GM23338 (cell line): ENCODE measurements at regions not wholly inside any gene's neighbourhood (a gene's known extent, or its start where the extent isn't known, plus 50 kb on each side); places are given as distances from the start of the nearest gene placed in this dataset.

ENCODE experiments used
- ATAC-seq: fragments of 200-7000 bp; cut with Tn5 transposase; 3 replicates; pipeline ENCODE4 v1.9.1; 2020
- DNase-seq: peaks from one replicate; pipeline ENCODE4 v3.0.0-alpha.2; 2015; ENCODE audit warnings: low spot score
- H2AFZ ChIP-seq: fragments of 200-600 bp; sonication (generic); 2 replicates; pipeline ENCODE4 v1.8.0; 2016; ENCODE audit warnings: antibody characterized with exemption, mild to moderate bottlenecking, moderate library complexity
- H3F3A ChIP-seq: fragments of 200-600 bp; sonication (generic); replicated peaks from 2 replicates; pipeline ENCODE4 v1.8.0; 2017; ENCODE audit warnings: antibody characterized with exemption, mixed run types, low read depth
- H3K27ac ChIP-seq: fragments of 200-600 bp; sonication (generic); 2 replicates; pipeline ENCODE4 v1.6.1; 2016; ENCODE audit warnings: low read depth
- H3K27me3 ChIP-seq: fragments of 200-600 bp; sonication (generic); 2 replicates; pipeline ENCODE4 v1.8.0; 2016; ENCODE audit warnings: mild to moderate bottlenecking, mixed run types, moderate library complexity; ENCODE audit not compliant: insufficient read depth
- H3K36me3 ChIP-seq: fragments of 200-600 bp; sonication (generic); 2 replicates; pipeline ENCODE4 v1.8.0; 2016; ENCODE audit warnings: mild to moderate bottlenecking; ENCODE audit not compliant: insufficient read depth
- H3K4me1 ChIP-seq: fragments of 200-600 bp; sonication (generic); 2 replicates; pipeline ENCODE4 v1.8.0; 2016; ENCODE audit warnings: mild to moderate bottlenecking, moderate library complexity; ENCODE audit not compliant: insufficient read depth
- H3K4me2 ChIP-seq: fragments of 200-600 bp; sonication (generic); 2 replicates; pipeline ENCODE4 v1.7.1; 2017; ENCODE audit warnings: mixed run types
- H3K4me3 ChIP-seq: fragments of 200-600 bp; sonication (generic); 2 replicates; pipeline ENCODE4 v1.6.1; 2016; ENCODE audit warnings: mixed run types
- H3K79me2 ChIP-seq: fragments of 200-600 bp; sonication (generic); replicated peaks from 2 replicates; pipeline ENCODE4 v1.8.0; 2017; ENCODE audit warnings: mild to moderate bottlenecking; ENCODE audit not compliant: insufficient read depth
- H3K9me2 ChIP-seq: fragments of 200-600 bp; sonication (generic); 2 replicates; pipeline ENCODE4 v1.8.0; 2017; ENCODE audit not compliant: insufficient read depth
- H4K20me1 ChIP-seq: fragments of 200-600 bp; sonication (generic); replicated peaks from 2 replicates; pipeline ENCODE4 v1.8.0; 2017; ENCODE audit warnings: mild to moderate bottlenecking; ENCODE audit not compliant: insufficient read depth
- H3K27ac Mint-ChIP-seq: 2 replicates; pipeline ENCODE4 v1.8.0; 2020; ENCODE audit warnings: inconsistent platforms, mild to moderate bottlenecking, moderate library complexity, mixed read lengths
- H3K27me3 Mint-ChIP-seq: 3 replicates; pipeline ENCODE4 v1.8.0; 2022; ENCODE audit warnings: low read depth, mild to moderate bottlenecking, moderate library complexity, mixed read lengths, inconsistent platforms; ENCODE audit not compliant: insufficient read depth, poor library complexity
- H3K36me3 Mint-ChIP-seq: 3 replicates; pipeline ENCODE4 v1.8.0; 2021; ENCODE audit warnings: low read depth, mild to moderate bottlenecking, inconsistent platforms, moderate library complexity, mixed read lengths
- H3K4me1 Mint-ChIP-seq: 3 replicates; pipeline ENCODE4 v1.8.0; 2020; ENCODE audit warnings: mild to moderate bottlenecking, inconsistent platforms, mixed read lengths
- H3K4me3 Mint-ChIP-seq: 3 replicates; pipeline ENCODE4 v1.8.0; 2021; ENCODE audit warnings: moderate library complexity, mild to moderate bottlenecking, inconsistent platforms, mixed read lengths
- H3K9me3 Mint-ChIP-seq: 3 replicates; pipeline ENCODE4 v1.8.0; 2020; ENCODE audit warnings: moderate library complexity, mild to moderate bottlenecking, inconsistent platforms, mixed read lengths
- CREB1 ChIP-seq: fragments of 250-450 bp; sonication (Bioruptor Pico); IDR thresholded peaks from 2 replicates; pipeline ENCODE4 v1.5.0; 2020; ENCODE audit warnings: low read depth, mild to moderate bottlenecking, moderate library complexity
- CTCF ChIP-seq, 2 experiments: fragments of 200-600 bp in 1 of 2; sonication (generic) in 1 of 2; conservative IDR thresholded peaks; 2 replicates each; pipeline versions ENCODE4 v1.5.1 to v1.6.1; 2016 to 2017; ENCODE audit warnings: antibody characterized with exemption in 2 of 2, low read depth in 2 of 2, mild to moderate bottlenecking in 2 of 2, moderate library complexity in 1 of 2
- EZH2 ChIP-seq: fragments of 200-600 bp; sonication (generic); IDR thresholded peaks from one replicate; pipeline ENCODE4 v1.8.0; 2017; ENCODE audit warnings: antibody characterized with exemption, mild to moderate bottlenecking, low read depth; ENCODE audit not compliant: unreplicated experiment
- EZH2phosphoT487 ChIP-seq: fragments of 200-600 bp; sonication (generic); IDR thresholded peaks from one replicate; pipeline ENCODE4 v1.8.1; 2018; ENCODE audit warnings: antibody characterized with exemption; ENCODE audit not compliant: unreplicated experiment
- JUNB ChIP-seq: IDR thresholded peaks from one replicate; pipeline ENCODE4 v1.6.1; 2016; ENCODE audit warnings: antibody characterized with exemption; ENCODE audit not compliant: unreplicated experiment
- NANOG ChIP-seq: IDR thresholded peaks from 2 replicates; pipeline ENCODE4 v1.6.1; 2016; ENCODE audit warnings: antibody characterized with exemption, borderline replicate concordance
- POLR2AphosphoS5 ChIP-seq: IDR thresholded peaks from 2 replicates; pipeline ENCODE4 v1.6.1; 2016; ENCODE audit warnings: antibody characterized with exemption, low read depth
- REST ChIP-seq: IDR thresholded peaks from one replicate; pipeline ENCODE4 v1.6.1; 2018; ENCODE audit warnings: antibody characterized with exemption; ENCODE audit not compliant: unreplicated experiment
- STAT1 ChIP-seq: IDR thresholded peaks from one replicate; pipeline ENCODE4 v1.6.1; 2016; ENCODE audit warnings: antibody characterized with exemption; ENCODE audit not compliant: unreplicated experiment
- ZNF114 ChIP-seq: fragments of 250-450 bp; sonication (Bioruptor Pico); IDR thresholded peaks from 2 replicates; pipeline ENCODE4 v1.5.0; 2020; ENCODE audit warnings: mild to moderate bottlenecking, moderate library complexity
- ZNF331 ChIP-seq: fragments of 250-450 bp; sonication (Bioruptor Pico); IDR thresholded peaks from 2 replicates; pipeline ENCODE4 v1.5.0; 2020; ENCODE audit warnings: low read depth, mild to moderate bottlenecking, moderate library complexity
- TF ChIP-seq, protein P1 (sequence below): IDR thresholded peaks from 2 replicates; pipeline ENCODE4 v1.6.1; 2016; ENCODE audit warnings: antibody characterized with exemption

DNA sequence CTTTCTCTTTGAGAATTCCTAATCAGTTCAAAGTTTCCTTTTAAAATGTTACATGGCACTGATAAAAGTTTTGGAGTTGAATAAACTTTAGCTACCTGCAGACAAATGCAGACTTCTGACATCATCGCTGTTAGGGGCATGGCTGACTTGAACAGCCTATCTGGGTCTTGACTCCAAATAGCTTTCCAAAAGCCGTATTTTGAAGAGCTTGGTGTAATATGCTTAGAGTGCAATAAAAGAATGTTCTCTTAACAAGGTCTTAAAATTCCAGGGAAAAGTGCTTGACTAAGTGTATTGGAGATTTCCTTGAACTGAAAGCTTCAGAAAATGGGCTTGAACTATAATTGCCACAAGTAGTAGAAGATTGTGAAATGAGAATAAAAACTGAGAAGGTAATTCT, 342.9 kb upstream of the DCC start:
- ATAC-seq (no peak), DNase-seq (no peak)
- no peaks in the 10 kb centered on the region for H3K9me3 Mint-ChIP-seq
- Histone ChIP-seq H3F3A (no peaks in the 10 kb centered on the region), H3K4me3 (no peak overlapping the region), H3K4me1 (no peaks in the 10 kb centered on the region), H3K36me3 (no peaks in the 10 kb centered on the region), H3K79me2 (no peaks in the 10 kb centered on the region), H3K4me2 (no peak overlapping the region), H4K20me1 (no peaks in the 10 kb centered on the region), H3K27ac (no peak overlapping the region), H2AFZ (peak overlapping the region; percentile 56; the same call in 1 of the 2 replicates), H3K9me2 (no peaks in the 10 kb centered on the region), H3K27me3 (no peaks in the 10 kb centered on the region)
- no peaks in the 10 kb centered on the region for H3K27me3 Mint-ChIP-seq
- H3K36me3 Mint-ChIP-seq = no peaks in the 10 kb centered on the region; the same call in 2 of the 3 replicates
- peaks cover 4% of the 10 kb centered on the region for H3K4me1 Mint-ChIP-seq
- no peak overlapping the region for H3K27ac Mint-ChIP-seq
- H3K4me3 Mint-ChIP-seq = no peak overlapping the region
- TF ChIP-seq POLR2AphosphoS5 (no peak), REST (no peak), CTCF (conservative IDR thresholded peaks at IDR 0.05; ENCODE audit: low read depth in 2 of 2) (no peak), EZH2 (no peak), JUNB (no peak), ZNF331 (CRISPR knock-in tag) (no peak), CREB1 (no peak), STAT1 (no peak), EZH2phosphoT487 (no peak), NANOG (no peak), ZNF114 (CRISPR knock-in tag) (no peak)
- TF ChIP-seq, protein P1, sequence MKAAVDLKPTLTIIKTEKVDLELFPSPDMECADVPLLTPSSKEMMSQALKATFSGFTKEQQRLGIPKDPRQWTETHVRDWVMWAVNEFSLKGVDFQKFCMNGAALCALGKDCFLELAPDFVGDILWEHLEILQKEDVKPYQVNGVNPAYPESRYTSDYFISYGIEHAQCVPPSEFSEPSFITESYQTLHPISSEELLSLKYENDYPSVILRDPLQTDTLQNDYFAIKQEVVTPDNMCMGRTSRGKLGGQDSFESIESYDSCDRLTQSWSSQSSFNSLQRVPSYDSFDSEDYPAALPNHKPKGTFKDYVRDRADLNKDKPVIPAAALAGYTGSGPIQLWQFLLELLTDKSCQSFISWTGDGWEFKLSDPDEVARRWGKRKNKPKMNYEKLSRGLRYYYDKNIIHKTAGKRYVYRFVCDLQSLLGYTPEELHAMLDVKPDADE = no peak
